Uterus (tissue), 2 donors: ENCODE measurements at regions not wholly inside any gene's neighbourhood (a gene's known extent, or its start where the extent isn't known, plus 50 kb on each side); places are given as distances from the start of the nearest gene placed in this dataset.

Experiments used
- CTCF ChIP-seq, 4 experiments: fragments of 200-600 bp in 2 of 4; fragments of 450-650 bp in 2 of 4; sonication (generic) in 2 of 4; IDR thresholded peaks; one replicate each; pipeline ENCODE4 v1.5.1; 2016 to 2019; ENCODE audit warnings: antibody characterized with exemption in 4 of 4, mild to moderate bottlenecking in 2 of 4, moderate library complexity in 1 of 4
- POLR2A ChIP-seq, 2 donors: fragments of 450-650 bp; IDR thresholded peaks; one replicate each; pipeline ENCODE4 v1.6.1; 2016; ENCODE audit warnings: antibody characterized with exemption in 2 of 2, mild to moderate bottlenecking in 1 of 2, moderate library complexity in 1 of 2

DNA sequence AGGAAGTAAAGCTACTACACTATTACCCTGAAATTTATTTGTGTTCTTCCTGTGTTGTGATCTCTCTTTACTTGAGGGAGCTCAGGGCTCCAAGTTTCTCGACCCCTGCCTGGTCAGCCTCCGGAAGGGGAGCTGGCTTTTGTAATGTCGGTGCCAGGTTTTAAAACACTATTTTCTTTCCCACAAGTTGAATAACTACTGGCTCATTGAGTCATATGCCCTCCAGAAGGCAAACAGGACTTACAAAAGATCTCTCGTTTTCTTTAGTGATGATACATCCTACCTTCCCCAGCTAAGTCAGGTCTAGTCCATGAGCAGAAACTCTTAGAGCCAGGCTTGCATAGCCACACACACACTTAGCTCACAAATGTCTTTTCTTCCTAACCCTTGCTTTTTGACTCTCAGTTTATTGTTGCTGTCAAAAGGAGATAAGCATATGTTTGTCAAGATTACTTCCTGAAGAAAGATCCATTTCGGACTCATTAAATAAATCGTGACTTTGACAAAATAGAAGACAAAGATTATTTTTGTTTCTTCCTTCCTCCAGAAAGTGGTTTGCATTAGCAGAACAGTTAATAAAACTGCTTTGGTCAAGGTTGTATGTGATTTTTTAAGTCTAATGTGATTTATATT, 209.8 kb upstream of the FLRT2 start:
- no peak for TF ChIP-seq CTCF (IDR thresholded peaks at IDR 0.05)
- TF ChIP-seq POLR2A (IDR thresholded peaks at IDR 0.05), result no peak
